SK-N-SH (cell line): ENCODE measurements at regions not wholly inside any gene's neighbourhood (a gene's known extent, or its start where the extent isn't known, plus 50 kb on each side); places are given as distances from the start of the nearest gene placed in this dataset.

ENCODE experiments used
- EZH2phosphoT487 ChIP-seq: fragments of 200-600 bp; sonication (generic); IDR thresholded peaks from 2 replicates; pipeline ENCODE4 v1.6.1; 2017; ENCODE audit warnings: low read depth, mixed run types, mild to moderate bottlenecking, antibody characterized with exemption, moderate library complexity, borderline replicate concordance
- RAD21 ChIP-seq: IDR thresholded peaks from 2 replicates; pipeline ENCODE4 v1.6.1; 2012; ENCODE audit warnings: mild to moderate bottlenecking, low read length
- TF ChIP-seq, protein P1 (sequence below): fragments of 200-600 bp; sonication (generic); IDR thresholded peaks from 2 replicates; pipeline ENCODE4 v1.6.1; 2017; ENCODE audit warnings: antibody characterized with exemption, mild to moderate bottlenecking, moderate library complexity

DNA sequence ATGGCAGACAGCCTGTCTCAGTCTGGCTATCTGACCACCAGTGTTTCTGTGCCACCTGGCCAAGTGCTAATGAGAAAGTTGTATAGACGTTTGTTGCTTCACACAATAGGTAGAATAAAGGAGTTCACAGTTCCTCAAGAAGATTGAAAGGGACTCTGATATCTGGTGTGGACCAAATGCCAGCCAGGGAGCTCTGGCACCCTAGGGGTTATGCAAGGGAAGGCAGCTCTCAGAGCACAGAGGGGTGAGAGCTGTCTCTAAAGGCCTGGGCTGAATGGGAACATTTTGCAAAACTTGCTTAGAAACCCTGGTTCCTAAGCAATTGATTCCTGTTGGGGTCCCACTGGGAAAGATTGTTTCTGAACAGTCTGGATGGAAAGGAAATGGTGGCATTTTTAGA lies 553.8 kb downstream of the EPHA4 start:
- TF ChIP-seq, protein P1, sequence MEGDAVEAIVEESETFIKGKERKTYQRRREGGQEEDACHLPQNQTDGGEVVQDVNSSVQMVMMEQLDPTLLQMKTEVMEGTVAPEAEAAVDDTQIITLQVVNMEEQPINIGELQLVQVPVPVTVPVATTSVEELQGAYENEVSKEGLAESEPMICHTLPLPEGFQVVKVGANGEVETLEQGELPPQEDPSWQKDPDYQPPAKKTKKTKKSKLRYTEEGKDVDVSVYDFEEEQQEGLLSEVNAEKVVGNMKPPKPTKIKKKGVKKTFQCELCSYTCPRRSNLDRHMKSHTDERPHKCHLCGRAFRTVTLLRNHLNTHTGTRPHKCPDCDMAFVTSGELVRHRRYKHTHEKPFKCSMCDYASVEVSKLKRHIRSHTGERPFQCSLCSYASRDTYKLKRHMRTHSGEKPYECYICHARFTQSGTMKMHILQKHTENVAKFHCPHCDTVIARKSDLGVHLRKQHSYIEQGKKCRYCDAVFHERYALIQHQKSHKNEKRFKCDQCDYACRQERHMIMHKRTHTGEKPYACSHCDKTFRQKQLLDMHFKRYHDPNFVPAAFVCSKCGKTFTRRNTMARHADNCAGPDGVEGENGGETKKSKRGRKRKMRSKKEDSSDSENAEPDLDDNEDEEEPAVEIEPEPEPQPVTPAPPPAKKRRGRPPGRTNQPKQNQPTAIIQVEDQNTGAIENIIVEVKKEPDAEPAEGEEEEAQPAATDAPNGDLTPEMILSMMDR, result no peak
- TF ChIP-seq EZH2phosphoT487 (no peak), RAD21 (no peak)
